SU-DHL-6 (cell line): ENCODE measurements at regions not wholly inside any gene's neighbourhood (a gene's known extent, or its start where the extent isn't known, plus 50 kb on each side); places are given as distances from the start of the nearest gene placed in this dataset.

ENCODE experiments used
- EZH2phosphoT487 ChIP-seq: fragments of 200-600 bp; sonication (generic), shearing (Covaris generic); conservative IDR thresholded peaks from 2 replicates; pipeline ENCODE4 v1.6.1; 2018; ENCODE audit warnings: mild to moderate bottlenecking, antibody characterized with exemption, low read length, moderate library complexity, mixed read lengths
- TF ChIP-seq, protein P1 (sequence below): fragments of 200-600 bp; sonication (generic); IDR thresholded peaks from one replicate; pipeline ENCODE4 v1.5.1; 2017; ENCODE audit warnings: antibody characterized with exemption, mild to moderate bottlenecking, low read length, moderate library complexity; ENCODE audit not compliant: insufficient read depth, poor library complexity, severe bottlenecking

- TF ChIP-seq, protein P1, sequence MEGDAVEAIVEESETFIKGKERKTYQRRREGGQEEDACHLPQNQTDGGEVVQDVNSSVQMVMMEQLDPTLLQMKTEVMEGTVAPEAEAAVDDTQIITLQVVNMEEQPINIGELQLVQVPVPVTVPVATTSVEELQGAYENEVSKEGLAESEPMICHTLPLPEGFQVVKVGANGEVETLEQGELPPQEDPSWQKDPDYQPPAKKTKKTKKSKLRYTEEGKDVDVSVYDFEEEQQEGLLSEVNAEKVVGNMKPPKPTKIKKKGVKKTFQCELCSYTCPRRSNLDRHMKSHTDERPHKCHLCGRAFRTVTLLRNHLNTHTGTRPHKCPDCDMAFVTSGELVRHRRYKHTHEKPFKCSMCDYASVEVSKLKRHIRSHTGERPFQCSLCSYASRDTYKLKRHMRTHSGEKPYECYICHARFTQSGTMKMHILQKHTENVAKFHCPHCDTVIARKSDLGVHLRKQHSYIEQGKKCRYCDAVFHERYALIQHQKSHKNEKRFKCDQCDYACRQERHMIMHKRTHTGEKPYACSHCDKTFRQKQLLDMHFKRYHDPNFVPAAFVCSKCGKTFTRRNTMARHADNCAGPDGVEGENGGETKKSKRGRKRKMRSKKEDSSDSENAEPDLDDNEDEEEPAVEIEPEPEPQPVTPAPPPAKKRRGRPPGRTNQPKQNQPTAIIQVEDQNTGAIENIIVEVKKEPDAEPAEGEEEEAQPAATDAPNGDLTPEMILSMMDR: no peak
- TF ChIP-seq EZH2phosphoT487: no peak
Measured at GRCh38 chr17:33914125-33914524, 341.0 kb upstream of the CCL2 start.
